ENCODE measurements at regions not wholly inside any gene's neighbourhood (a gene's known extent, or its start where the extent isn't known, plus 50 kb on each side); places are given as distances from the start of the nearest gene placed in this dataset.
A peak's percentile ranks its signal among the peaks of the same experiment; 100 is the strongest.
"Not testable (repeated sequence)": the region's sequence is repeated elsewhere in the genome, so short reads cannot be mapped to it uniquely, and the experiment has no call there.

DNA sequence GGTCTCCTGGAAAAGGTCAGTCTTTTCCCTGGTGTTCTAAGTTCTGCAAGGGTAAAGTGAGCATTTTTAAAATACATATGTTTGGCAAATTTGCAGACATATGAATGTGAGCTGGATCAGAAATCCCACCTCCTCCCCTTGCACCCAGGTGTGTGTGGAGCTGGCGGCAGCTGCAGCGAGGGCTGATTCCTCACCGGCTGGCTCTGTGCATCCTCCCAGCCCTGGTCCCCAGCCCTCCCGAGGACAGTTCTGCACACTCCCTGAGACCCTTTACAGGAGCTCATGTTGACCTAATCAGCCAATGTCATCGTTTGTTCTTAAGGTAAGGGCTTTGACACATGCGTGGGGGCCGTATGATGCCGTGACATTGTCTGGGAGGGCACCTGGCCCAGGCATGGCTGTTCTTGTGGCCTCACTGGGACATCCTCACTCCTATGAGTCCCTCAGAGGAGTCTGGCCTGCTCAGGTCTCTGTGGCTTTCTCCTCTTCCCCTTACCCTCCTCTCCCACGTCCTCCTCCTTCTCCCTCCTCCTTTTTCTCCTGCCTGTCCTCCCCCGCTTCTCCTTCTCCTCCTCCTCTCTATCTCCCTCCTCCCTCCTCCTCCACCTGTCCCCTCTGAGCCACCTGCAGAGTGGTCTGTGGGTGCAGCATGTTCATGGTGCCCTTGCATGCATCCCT is 289.2 kb upstream of the SFSWAP start:
- no peak for DNase-seq
- no peaks in the 10 kb centered on the region for H3K36me3 ChIP-seq (replicated peaks; ENCODE audit: control insufficient read depth, insufficient read depth, low read length)
- H3K27me3 ChIP-seq (ENCODE audit: control insufficient read depth, insufficient read depth, low read length), result no peaks in the 10 kb centered on the region; the same call in 1 of the 2 replicates
- no peak overlapping the region for H3K4me3 ChIP-seq (ENCODE audit: insufficient read depth, low read depth, low read length)

DNA sequence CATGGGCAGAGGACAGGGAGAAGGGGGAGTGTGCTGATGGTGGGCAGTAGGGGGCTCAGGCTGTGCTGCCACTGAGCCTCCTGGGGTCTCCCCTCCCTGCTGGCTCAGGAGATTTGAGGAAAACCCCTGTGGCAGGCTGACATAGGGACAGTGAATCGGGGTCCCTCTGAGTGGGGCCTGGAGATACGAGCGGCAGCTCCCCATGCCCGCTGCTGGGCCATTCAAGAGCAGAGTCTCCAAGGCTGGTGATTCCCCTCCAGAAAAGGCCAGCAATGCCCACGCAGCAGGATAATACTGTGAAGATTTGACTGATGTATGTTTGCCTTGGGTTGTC is 288.7 kb upstream of the SFSWAP start:
- H3K36me3 ChIP-seq (replicated peaks; ENCODE audit: control insufficient read depth, insufficient read depth, low read length), result no peaks in the 10 kb centered on the region
- H3K27me3 ChIP-seq (ENCODE audit: control insufficient read depth, insufficient read depth, low read length), result no peaks in the 10 kb centered on the region; the same call in 1 of the 2 replicates
- no peak overlapping the region for H3K4me3 ChIP-seq (ENCODE audit: insufficient read depth, low read depth, low read length)
- DNase-seq, result no peak

DNA sequence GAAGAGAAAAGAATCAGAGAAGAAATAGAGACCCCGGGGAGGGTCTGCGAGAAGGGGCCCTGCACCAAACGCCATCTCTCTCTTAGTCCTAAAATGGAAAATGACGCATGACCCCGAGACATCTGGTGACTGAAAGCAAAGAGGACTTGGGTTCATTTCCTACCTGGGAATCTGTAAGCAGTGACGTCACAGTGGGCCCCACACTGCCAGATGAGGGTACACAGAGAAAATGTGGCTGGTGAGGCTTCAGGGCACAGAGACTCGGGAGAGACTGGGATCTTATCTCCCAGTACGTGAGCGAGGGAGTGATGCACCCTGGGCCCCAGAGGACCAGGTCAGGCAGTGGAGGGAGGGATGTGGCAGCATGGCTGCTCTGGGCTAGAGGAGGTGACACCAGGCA is 288.1 kb upstream of the SFSWAP start:
- DNase-seq, result no peak
- H3K4me3 ChIP-seq (ENCODE audit: insufficient read depth, low read depth, low read length), result no peak overlapping the region
- H3K27me3 ChIP-seq (ENCODE audit: control insufficient read depth, insufficient read depth, low read length), result no peaks in the 10 kb centered on the region; the same call in 1 of the 2 replicates
- no peaks in the 10 kb centered on the region for H3K36me3 ChIP-seq (replicated peaks; ENCODE audit: control insufficient read depth, insufficient read depth, low read length)

DNA sequence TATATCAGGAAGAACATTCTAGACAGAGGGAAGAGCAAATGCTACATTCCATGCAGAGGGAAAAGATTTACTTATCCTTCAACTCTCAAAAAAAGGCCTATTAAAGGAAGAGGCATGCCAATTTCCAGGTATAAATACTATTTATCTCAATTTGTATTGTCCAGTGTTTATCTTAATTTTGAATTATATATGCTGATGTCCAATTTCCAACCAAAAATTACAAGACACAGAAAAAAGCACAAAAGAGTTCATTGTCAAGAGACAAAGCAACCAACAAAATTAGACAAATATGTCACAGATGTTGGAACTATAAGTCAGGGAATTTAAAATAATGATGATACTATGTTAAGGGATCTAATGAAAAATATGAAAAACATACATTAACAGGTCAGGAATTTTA is 286.6 kb upstream of the SFSWAP start:
- DNase-seq, result no peak
- H3K27me3 ChIP-seq (ENCODE audit: control insufficient read depth, insufficient read depth, low read length), result no peaks in the 10 kb centered on the region; the same call in 1 of the 2 replicates
- no peaks in the 10 kb centered on the region for H3K36me3 ChIP-seq (replicated peaks; ENCODE audit: control insufficient read depth, insufficient read depth, low read length)
- no peak overlapping the region for H3K4me3 ChIP-seq (ENCODE audit: insufficient read depth, low read depth, low read length)

DNA sequence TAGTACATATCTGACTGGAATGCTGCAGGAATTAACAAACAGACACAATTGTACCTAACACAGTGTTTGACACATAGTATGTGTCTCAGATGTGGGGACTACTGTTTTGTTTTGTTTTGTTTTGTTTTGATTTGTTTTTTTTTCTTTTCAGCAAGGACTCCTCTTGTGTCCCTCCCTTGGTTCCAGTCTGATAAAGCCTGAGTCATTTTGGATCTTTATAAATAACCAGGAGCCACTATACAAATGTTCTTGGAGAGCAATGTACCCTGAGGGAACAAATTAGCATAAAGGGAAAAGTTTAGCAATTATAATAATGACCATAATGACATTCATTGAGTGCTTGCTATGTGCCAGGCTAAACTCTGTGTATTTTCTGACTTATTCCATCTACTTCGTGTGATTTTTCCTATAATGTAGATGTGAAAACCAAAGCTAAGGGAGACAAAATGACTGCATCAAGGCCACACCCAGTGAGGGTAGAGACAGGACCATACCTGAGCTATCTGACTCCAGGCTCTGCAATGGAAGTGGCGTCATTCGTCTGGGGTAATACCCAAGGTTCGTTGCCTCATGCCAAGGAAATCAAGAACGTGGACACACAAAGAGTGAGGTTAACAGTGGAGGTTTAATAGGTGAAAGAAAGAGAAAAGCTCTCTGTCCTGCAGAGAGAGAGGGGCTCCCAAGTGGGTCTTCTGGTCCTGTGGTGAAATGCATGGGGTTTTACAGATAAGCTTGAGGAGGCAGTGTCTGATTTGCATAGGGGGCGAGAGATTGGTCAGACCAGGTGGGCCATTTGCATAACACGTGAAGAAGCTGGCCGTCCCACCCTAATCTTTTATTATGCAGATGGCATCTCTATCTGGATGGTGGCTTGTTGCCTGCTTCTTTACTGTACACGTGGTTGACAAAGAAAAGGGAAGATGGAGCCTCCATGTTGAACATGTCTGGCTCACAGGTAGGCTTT is 285.5 kb upstream of the SFSWAP start:
- H3K36me3 ChIP-seq (replicated peaks; ENCODE audit: control insufficient read depth, insufficient read depth, low read length), result no peaks in the 10 kb centered on the region
- no peak overlapping the region for H3K4me3 ChIP-seq (ENCODE audit: insufficient read depth, low read depth, low read length)
- no peak for DNase-seq
- no peaks in the 10 kb centered on the region; the same call in 1 of the 2 replicates for H3K27me3 ChIP-seq (ENCODE audit: control insufficient read depth, insufficient read depth, low read length)

DNA sequence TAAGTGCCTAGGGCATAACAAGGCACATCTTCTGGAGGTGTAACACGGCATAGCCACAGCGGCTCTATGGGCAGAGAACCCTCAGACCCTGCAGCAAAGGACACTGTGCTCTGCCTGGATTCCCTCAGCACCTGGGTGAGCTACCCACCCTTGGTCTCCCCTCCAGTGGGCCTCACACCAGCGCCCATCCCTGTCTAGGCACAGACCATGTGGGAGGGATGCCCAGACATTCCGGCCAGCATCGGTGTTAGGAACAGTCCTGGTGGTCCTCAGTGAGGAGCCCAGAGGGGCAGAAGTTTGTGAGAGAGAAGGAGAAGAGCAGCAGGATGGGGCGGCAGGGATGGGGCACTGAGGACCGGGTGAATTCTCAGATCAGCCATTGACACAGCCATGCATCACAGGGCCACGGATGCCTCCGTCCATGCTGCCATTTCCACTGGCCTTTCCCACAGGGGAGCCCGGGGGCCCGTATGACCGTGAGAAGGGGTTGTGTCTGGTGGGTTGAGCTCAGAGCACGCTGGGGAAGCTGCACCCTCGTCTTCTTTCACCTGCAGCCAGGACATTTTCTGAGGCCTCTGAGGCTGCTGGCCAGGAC is 282.7 kb upstream of the SFSWAP start:
- DNase-seq, result no peak
- Histone ChIP-seq H3K27me3 (ENCODE audit: control insufficient read depth, insufficient read depth, low read length) (peaks cover 2% of the 10 kb centered on the region), H3K4me3 (ENCODE audit: insufficient read depth, low read depth, low read length) (no peak overlapping the region), H3K36me3 (replicated peaks; ENCODE audit: control insufficient read depth, insufficient read depth, low read length) (no peaks in the 10 kb centered on the region)

DNA sequence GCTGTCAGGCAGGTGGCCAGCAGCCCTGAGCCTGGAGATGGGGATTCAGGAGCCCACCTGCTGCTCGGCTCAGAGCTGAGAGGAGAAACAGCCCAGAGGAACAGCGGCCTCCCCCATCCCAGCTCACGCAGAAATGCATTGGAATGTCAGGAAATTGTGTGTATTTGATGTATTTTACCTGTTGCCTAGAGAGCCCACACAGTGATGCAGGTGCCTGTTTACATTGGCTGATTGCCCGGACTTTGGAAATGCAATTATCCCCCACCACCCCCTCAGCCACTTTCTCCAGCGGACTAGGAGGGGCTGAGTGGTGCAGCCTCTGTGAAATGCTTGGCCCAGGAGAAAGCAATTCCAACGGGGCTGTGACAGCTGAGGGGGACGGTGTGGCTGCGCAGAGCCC is 281.7 kb upstream of the SFSWAP start:
- H3K27me3 ChIP-seq (ENCODE audit: control insufficient read depth, insufficient read depth, low read length); H3K4me3 ChIP-seq (ENCODE audit: insufficient read depth, low read depth, low read length); DNase-seq; H3K36me3 ChIP-seq (replicated peaks; ENCODE audit: control insufficient read depth, insufficient read depth, low read length): not testable (repeated sequence)

GRCh38 chr12:131429697-131430096 is 281.2 kb upstream of the SFSWAP start:
- not testable (repeated sequence) for H3K27me3 ChIP-seq (ENCODE audit: control insufficient read depth, insufficient read depth, low read length); DNase-seq; H3K36me3 ChIP-seq (replicated peaks; ENCODE audit: control insufficient read depth, insufficient read depth, low read length); H3K4me3 ChIP-seq (ENCODE audit: insufficient read depth, low read depth, low read length)

DNA sequence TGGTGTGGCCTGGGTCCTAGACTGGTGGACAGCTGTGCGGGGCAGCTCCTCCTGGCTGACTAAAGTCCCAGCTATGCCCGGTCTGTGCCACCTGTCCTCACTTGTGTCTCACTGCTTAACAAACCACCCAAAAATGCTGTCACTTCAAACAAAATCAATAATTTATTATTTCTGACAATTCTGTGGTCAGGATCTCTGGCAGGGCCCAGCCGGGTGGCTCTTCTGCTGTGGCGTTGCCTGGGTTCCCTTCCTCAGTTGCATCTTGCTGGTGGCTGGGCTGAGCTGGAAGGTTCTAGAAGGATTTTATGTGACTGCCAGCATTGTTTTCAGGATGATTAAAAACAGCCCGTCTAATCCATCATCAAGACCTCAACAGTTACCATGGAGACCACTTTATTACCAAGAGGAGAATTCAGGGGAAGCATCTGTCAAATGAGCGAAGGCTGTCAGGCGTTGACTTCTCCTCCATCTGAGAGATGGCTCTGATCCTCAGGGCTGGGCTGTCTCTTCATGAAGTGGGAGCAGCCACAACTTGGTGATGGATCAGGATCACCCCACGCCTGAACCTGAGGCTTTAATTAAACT is 280.6 kb upstream of the SFSWAP start:
- Histone ChIP-seq H3K4me3 (ENCODE audit: insufficient read depth, low read depth, low read length) (no peak overlapping the region), H3K27me3 (ENCODE audit: control insufficient read depth, insufficient read depth, low read length) (peaks cover 4% of the 10 kb centered on the region; the same call in 1 of the 2 replicates), H3K36me3 (replicated peaks; ENCODE audit: control insufficient read depth, insufficient read depth, low read length) (no peaks in the 10 kb centered on the region)
- no peak for DNase-seq

DNA sequence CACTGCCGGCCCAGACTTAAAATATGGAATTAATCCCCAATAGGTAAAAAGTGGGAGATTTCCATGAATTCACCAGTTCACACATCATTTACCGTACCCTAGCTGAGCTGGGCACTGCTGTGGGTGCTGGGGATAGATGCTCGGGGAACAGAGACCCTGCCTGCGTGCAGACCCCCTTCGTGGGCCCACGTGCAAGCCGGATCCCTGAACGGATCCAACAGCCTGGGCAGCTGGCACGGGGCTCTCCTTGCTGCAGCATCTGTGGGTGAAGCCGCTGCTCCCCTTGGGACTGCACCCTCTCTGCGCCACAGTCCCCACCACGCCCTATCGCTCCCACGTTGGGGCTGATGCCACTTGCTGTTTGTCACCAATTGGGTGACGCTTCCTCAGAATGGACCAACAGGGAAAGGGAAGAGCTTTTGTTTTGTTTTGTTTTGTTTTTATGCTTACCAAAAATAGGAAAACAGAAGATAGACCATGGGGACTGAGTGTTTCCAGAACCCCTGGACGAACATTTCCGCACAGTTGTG is 279.7 kb upstream of the SFSWAP start:
- H3K4me3 ChIP-seq (ENCODE audit: insufficient read depth, low read depth, low read length); H3K27me3 ChIP-seq (ENCODE audit: control insufficient read depth, insufficient read depth, low read length); H3K36me3 ChIP-seq (replicated peaks; ENCODE audit: control insufficient read depth, insufficient read depth, low read length); DNase-seq: not testable (repeated sequence)

GRCh38 chr12:131432532-131433260 is 278.2 kb upstream of the SFSWAP start:
- Histone ChIP-seq H3K27me3 (ENCODE audit: control insufficient read depth, insufficient read depth, low read length) (peaks cover 4% of the 10 kb centered on the region; the same call in 1 of the 2 replicates), H3K36me3 (replicated peaks; ENCODE audit: control insufficient read depth, insufficient read depth, low read length) (no peaks in the 10 kb centered on the region), H3K4me3 (ENCODE audit: insufficient read depth, low read depth, low read length) (no peak overlapping the region; the same call in 1 of the 2 replicates)
- peak; percentile 52 for DNase-seq

DNA sequence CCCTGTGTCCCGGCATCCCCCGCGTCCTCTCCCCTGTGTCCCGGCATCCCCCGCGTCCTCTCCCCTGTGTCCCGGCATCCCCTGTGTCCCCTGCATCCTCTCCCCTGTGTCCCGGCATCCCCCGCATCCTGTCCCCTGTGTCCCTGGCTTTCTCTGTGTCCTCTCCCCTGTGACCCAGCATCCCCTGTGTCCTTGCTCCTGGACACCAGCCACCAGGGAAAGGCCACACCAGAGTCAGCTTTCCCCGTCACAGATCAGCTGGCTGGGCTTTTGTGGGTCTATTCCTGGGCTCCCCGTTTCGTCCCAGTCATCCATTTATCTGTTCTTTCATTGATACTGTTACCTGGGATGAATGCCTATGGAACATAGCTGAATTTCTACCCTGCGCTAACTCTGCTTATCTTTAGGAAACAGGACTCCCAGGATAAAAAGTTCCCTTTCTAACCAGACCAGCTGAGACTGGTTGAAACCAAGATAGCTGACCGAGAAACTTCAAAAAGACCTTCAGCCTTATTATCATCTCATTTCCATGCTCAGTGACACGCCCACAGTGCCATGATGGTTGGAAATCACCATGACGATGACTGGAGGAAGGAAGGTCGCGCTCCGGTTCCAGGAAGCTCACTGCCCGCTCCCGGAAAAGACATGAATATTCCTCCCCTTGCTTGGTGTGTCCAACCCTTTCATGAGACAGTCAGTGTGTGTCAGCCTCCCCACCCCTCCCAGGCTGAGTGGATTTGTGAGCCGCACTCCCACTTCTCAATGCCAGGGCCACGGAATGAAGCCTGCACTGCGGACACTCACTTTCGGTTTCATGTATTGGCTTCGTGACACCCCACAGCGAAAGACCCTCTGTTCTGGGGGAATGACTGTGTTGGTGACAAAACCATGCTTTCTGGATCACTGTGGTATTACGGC is 276.4 kb upstream of the SFSWAP start:
- peak; percentile 22 for DNase-seq
- H3K27me3 ChIP-seq (ENCODE audit: control insufficient read depth, insufficient read depth, low read length), result peaks cover 4% of the 10 kb centered on the region; the same call in 1 of the 2 replicates
- no peak overlapping the region for H3K4me3 ChIP-seq (ENCODE audit: insufficient read depth, low read depth, low read length)
- H3K36me3 ChIP-seq (replicated peaks; ENCODE audit: control insufficient read depth, insufficient read depth, low read length), result no peaks in the 10 kb centered on the region

All from H7 (cell line).